ENCODE measurements at regions not wholly inside any gene's neighbourhood (a gene's known extent, or its start where the extent isn't known, plus 50 kb on each side); places are given as distances from the start of the nearest gene placed in this dataset.

DNA sequence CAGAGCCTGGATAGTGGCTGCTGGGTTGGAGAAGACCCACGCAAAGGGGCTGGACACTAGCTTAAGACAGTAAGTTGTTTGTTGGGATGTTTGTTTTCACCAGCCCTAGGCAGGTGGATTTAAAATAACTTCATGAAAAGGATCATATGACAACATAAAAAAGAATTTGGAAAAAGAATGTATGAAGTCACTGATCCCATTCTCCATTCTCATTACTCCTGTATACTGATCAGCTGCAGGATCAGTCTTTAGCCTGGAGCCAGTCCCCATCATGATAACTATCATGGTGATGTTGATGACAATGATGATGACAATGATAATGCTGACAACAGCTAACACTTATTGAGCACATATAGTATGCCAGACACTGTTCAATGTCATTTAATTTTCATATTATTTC, 92.1 kb upstream of the IFNE start:
- 80 to 95% (median 89%) methylated on average over 1 of the region's 1 CpG for WGBS, 3 donors
- intact Hi-C loops (cut with DNase I): no loop called here
- no peak for DNase-seq

DNA sequence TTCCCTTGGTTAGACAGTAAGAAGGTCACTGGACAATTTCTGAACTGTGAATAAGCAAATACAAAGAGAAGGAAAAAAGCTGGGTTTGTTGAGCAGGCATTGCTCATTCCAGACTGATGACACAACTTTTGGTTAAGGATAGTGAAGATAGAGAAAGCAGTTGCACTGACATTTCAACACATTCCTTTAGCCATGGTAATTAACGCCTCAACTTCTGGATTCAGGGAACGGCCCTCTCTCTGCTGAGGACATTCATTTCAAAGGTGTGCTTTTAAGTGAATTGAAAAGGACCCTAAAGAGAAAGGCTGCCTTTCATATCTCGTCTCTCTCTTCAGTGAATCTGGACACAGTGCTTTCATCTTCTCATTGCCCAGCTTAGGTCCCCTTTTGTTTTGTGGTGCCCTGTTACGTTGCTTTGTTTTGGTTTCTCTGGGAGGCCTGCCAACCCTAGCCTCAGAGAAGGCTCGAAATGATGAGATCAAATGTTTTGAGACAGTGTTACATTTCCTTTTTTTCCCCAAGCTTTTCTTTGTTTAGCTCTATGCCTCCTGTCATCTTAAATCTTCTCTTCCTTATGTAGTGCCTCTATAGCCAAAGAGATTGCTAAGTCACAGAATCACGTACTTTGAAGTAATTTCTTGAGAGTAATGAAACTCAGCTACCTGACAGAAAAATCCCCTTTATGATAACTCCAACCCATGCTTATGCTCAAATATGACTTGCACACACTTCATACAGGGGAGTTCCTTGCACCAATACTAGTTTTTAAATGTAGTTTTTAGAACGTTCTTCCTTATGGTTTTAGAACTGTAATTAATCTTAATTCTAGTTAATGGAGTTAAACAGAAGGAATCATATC, 94.4 kb upstream of the IFNE start:
- no peak overlapping the region for H3K4me3 ChIP-seq
- H3K4me1 ChIP-seq: no peaks in the 10 kb centered on the region
- no peaks in the 10 kb centered on the region for H3K36me3 ChIP-seq (ENCODE audit: insufficient read depth in 1 of 2, low read depth in 1 of 2)
- TF ChIP-seq, protein P1, sequence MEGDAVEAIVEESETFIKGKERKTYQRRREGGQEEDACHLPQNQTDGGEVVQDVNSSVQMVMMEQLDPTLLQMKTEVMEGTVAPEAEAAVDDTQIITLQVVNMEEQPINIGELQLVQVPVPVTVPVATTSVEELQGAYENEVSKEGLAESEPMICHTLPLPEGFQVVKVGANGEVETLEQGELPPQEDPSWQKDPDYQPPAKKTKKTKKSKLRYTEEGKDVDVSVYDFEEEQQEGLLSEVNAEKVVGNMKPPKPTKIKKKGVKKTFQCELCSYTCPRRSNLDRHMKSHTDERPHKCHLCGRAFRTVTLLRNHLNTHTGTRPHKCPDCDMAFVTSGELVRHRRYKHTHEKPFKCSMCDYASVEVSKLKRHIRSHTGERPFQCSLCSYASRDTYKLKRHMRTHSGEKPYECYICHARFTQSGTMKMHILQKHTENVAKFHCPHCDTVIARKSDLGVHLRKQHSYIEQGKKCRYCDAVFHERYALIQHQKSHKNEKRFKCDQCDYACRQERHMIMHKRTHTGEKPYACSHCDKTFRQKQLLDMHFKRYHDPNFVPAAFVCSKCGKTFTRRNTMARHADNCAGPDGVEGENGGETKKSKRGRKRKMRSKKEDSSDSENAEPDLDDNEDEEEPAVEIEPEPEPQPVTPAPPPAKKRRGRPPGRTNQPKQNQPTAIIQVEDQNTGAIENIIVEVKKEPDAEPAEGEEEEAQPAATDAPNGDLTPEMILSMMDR (IDR thresholded peaks at IDR 0.05): no peak
- ATAC-seq (peak in 1 of 4 donors; percentile 53), DNase-seq (peak in 1 of 2 donors; percentile 15)
- H3K9me3 ChIP-seq: no peaks in the 10 kb centered on the region
- H3K27me3 ChIP-seq (ENCODE audit: insufficient read depth in 3 of 3, low read length in 2 of 3): peaks cover 0 to 4% (median 0%) of the 10 kb centered on the region in 3 donors
- H3K27ac ChIP-seq: no peak overlapping the region
- intact Hi-C loops (cut with DNase I): no loop called here
- WGBS, 3 donors: 21 to 23% (median 22%) methylated on average over 7 of the region's 7 CpGs

More for the DNA sequence above, 92.1 kb upstream of the IFNE start:
- no peaks in the 10 kb centered on the region for H3K9me3 ChIP-seq
- no peak for ATAC-seq
- peaks cover 0 to 11% (median 0%) of the 10 kb centered on the region in 3 donors for H3K27me3 ChIP-seq (ENCODE audit: insufficient read depth in 3 of 3, low read length in 2 of 3)
- no peak overlapping the region for H3K4me3 ChIP-seq
- no peaks in the 10 kb centered on the region for H3K4me1 ChIP-seq
- TF ChIP-seq, protein P1 (IDR thresholded peaks at IDR 0.05): no peak
- no peak overlapping the region for H3K27ac ChIP-seq
- no peaks in the 10 kb centered on the region for H3K36me3 ChIP-seq (ENCODE audit: insufficient read depth in 1 of 2, low read depth in 1 of 2)

DNA sequence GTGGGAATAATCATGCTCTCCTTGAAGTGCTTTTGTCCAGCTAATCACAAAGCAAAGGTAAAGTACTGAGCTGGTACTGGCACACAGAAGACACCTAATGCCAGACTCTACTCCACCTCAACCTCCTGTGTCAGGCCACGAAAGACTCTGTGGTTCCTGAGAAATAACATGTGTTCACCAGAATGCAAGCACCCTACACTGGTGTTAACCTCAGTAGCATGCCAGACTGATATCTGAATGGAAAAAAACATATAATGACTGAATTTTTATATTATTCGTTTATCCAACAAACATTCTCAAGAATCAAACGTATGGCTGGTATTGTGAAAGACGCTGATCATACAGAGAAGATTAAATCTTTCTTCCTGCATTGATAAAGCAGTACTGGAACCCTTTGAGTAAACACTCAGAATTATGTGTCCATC, 97.1 kb upstream of the IFNE start:
- WGBS, 3 donors: 90 to 93% (median 91%) methylated on average over 4 of the region's 4 CpGs
- Histone ChIP-seq H3K9me3 (no peaks in the 10 kb centered on the region), H3K4me3 (no peak overlapping the region), H3K27me3 (ENCODE audit: insufficient read depth in 3 of 3, low read length in 2 of 3) (no peaks in the 10 kb centered on the region), H3K36me3 (ENCODE audit: insufficient read depth in 1 of 2, low read depth in 1 of 2) (no peaks in the 10 kb centered on the region), H3K27ac (no peak overlapping the region), H3K4me1 (no peaks in the 10 kb centered on the region)
- TF ChIP-seq, protein P1 (IDR thresholded peaks at IDR 0.05): no peak
- ATAC-seq (no peak), DNase-seq (no peak)
- intact Hi-C loops (cut with DNase I): no loop called here

DNA sequence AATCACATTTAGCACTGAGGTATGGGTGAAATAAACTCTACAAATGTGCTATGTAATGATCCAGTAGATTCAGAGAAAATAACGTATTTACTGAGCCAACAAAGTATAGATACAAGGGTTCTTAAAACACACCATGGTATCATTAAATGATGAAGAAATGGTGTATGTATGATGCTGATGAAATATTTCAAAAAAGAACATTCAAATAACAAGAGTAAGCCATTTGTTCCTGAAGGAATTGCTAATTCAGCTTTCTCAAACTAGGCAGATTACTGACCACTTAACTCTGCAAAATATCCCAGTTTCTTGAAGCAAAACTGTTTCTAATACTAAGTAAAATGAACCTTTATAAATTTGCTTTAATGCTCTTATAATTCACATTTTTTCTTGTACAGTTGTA, 97.6 kb upstream of the IFNE start:
- TF ChIP-seq, protein P1 (IDR thresholded peaks at IDR 0.05): no peak
- no peaks in the 10 kb centered on the region for H3K9me3 ChIP-seq
- no peak overlapping the region for H3K27ac ChIP-seq
- 81 to 91% (median 88%) methylated on average over 1 of the region's 1 CpG for WGBS, 3 donors
- no peaks in the 10 kb centered on the region for H3K36me3 ChIP-seq (ENCODE audit: insufficient read depth in 1 of 2, low read depth in 1 of 2)
- H3K27me3 ChIP-seq (ENCODE audit: insufficient read depth in 3 of 3, low read length in 2 of 3): no peaks in the 10 kb centered on the region
- H3K4me1 ChIP-seq: no peaks in the 10 kb centered on the region
- no peak overlapping the region for H3K4me3 ChIP-seq
- intact Hi-C loops (cut with DNase I): no loop called here
- no peak for ATAC-seq
- DNase-seq: no peak
